ENCODE measurements at regions not wholly inside any gene's neighbourhood (a gene's known extent, or its start where the extent isn't known, plus 50 kb on each side); places are given as distances from the start of the nearest gene placed in this dataset.

- no peak for DNase-seq
Measured at GRCh38 chr15:80308002-80308401, 56.0 kb upstream of the CTXND1 start.

GRCh38 chr15:80309769-80310384, 57.9 kb upstream of the CTXND1 start:
- no peak for DNase-seq

- no peak for DNase-seq
Measured at GRCh38 chr15:80310776-80311175, 58.8 kb upstream of the CTXND1 start.

- no peak for DNase-seq
Measured at GRCh38 chr15:80315289-80315987, 63.4 kb upstream of the CTXND1 start.

- DNase-seq, result peak; percentile 94
Measured at GRCh38 chr15:80317389-80318182, 65.6 kb upstream of the CTXND1 start.

GRCh38 chr15:80321853-80322252, 69.8 kb upstream of the CTXND1 start:
- no peak for DNase-seq

GRCh38 chr15:80323285-80323684, 71.3 kb upstream of the CTXND1 start:
- no peak for DNase-seq

GRCh38 chr15:80324545-80325080, 72.6 kb upstream of the CTXND1 start:
- no peak for DNase-seq

GRCh38 chr15:80325206-80325605, 73.2 kb upstream of the CTXND1 start:
- DNase-seq, result no peak

GRCh38 chr15:80326270-80326669, 74.3 kb upstream of the CTXND1 start:
- peak; percentile 10 for DNase-seq

- DNase-seq, result no peak
Measured at GRCh38 chr15:80328496-80328895, 75.7 kb upstream of the ARNT2 start.

GRCh38 chr15:80331886-80332406, 72.2 kb upstream of the ARNT2 start:
- DNase-seq, result no peak

- no peak for DNase-seq
Measured at GRCh38 chr15:80333261-80333660, 70.9 kb upstream of the ARNT2 start.

GRCh38 chr15:80334521-80334920, 69.7 kb upstream of the ARNT2 start:
- DNase-seq, result no peak

GRCh38 chr15:80339601-80340000, 64.6 kb upstream of the ARNT2 start:
- DNase-seq, result no peak

- DNase-seq, result no peak
Measured at GRCh38 chr15:80342148-80342547, 62.0 kb upstream of the ARNT2 start.

- peak; percentile 21 for DNase-seq
Measured at GRCh38 chr15:80343554-80343992, 60.6 kb upstream of the ARNT2 start.

- no peak for DNase-seq
Measured at GRCh38 chr15:80350941-80351610, 53.1 kb upstream of the ARNT2 start.
